DND-41 (cell line): ENCODE measurements at regions not wholly inside any gene's neighbourhood (a gene's known extent, or its start where the extent isn't known, plus 50 kb on each side); places are given as distances from the start of the nearest gene placed in this dataset.
A peak's percentile ranks its signal among the peaks of the same experiment; 100 is the strongest.

Experiments
- ATAC-seq: fragments of 200-7000 bp; cut with Tn5 transposase; 3 replicates; pipeline ENCODE4 v1.9.1; 2021; ENCODE audit warnings: low read depth; ENCODE audit not compliant: insufficient read depth
- DNase-seq: peaks from one replicate; pipeline ENCODE4 v3.0.0-alpha.2; 2020
- H2AFZ ChIP-seq: 2 replicates; pipeline ENCODE4 v1.6.0; 2012; ENCODE audit warnings: low read depth, low read length
- H3K27ac ChIP-seq: 2 replicates; pipeline ENCODE4 v1.5.1; 2012; ENCODE audit warnings: low read length, inconsistent platforms
- H3K27me3 ChIP-seq: fragments of 200-600 bp; sonication (generic); 2 replicates; pipeline ENCODE4 v1.6.0; 2012; ENCODE audit warnings: low read length, mild to moderate bottlenecking, inconsistent platforms; ENCODE audit not compliant: insufficient read depth, poor library complexity
- H3K36me3 ChIP-seq: 2 replicates; pipeline ENCODE4 v1.5.1; 2012; ENCODE audit warnings: low read length, inconsistent platforms; ENCODE audit not compliant: insufficient read depth
- H3K4me1 ChIP-seq: 2 replicates; pipeline ENCODE4 v1.5.1; 2012; ENCODE audit warnings: mild to moderate bottlenecking, low read length; ENCODE audit not compliant: insufficient read depth
- H3K4me2 ChIP-seq: 2 replicates; pipeline ENCODE4 v1.6.0; 2012; ENCODE audit warnings: mild to moderate bottlenecking, moderate library complexity, low read length, inconsistent platforms; ENCODE audit not compliant: insufficient read depth
- H3K4me3 ChIP-seq, 2 experiments: fragments of 200-600 bp in 1 of 2; shearing (Covaris generic) in 1 of 2; 2 replicates each; pipeline ENCODE4 v1.5.1; 2012 to 2016; ENCODE audit warnings: inconsistent platforms in 2 of 2, low read length in 2 of 2, mild to moderate bottlenecking in 2 of 2, low read depth in 1 of 2, moderate library complexity in 1 of 2
- H3K79me2 ChIP-seq: 2 replicates; pipeline ENCODE4 v1.6.0; 2012; ENCODE audit warnings: low read length, inconsistent platforms; ENCODE audit not compliant: insufficient read depth
- H3K9ac ChIP-seq: 2 replicates; pipeline ENCODE4 v1.6.0; 2012; ENCODE audit warnings: low read depth, mild to moderate bottlenecking, inconsistent platforms, low read length, moderate library complexity
- H3K9me3 ChIP-seq: 2 replicates; pipeline ENCODE4 v1.5.1; 2012; ENCODE audit warnings: low read length, moderate library complexity, mild to moderate bottlenecking, inconsistent platforms; ENCODE audit not compliant: insufficient read depth, severe bottlenecking
- H4K20me1 ChIP-seq: 2 replicates; pipeline ENCODE4 v1.6.0; 2012; ENCODE audit warnings: low read length; ENCODE audit not compliant: insufficient read depth
- CTCF ChIP-seq: IDR thresholded peaks from 2 replicates; pipeline ENCODE4 v1.5.1; 2012; ENCODE audit warnings: borderline replicate concordance, low read length, moderate library complexity, mild to moderate bottlenecking; ENCODE audit not compliant: poor library complexity, severe bottlenecking; ENCODE audit errors: extremely low read depth
- EZH2 ChIP-seq: IDR thresholded peaks from 3 replicates; pipeline ENCODE4 v1.6.1; 2012; ENCODE audit warnings: borderline replicate concordance, low read depth, mild to moderate bottlenecking, moderate library complexity, low read length, inconsistent platforms; ENCODE audit not compliant: severe bottlenecking

- Histone ChIP-seq H3K27me3 (no peaks in the 10 kb centered on the region), H2AFZ (no peak overlapping the region), H3K9me3 (no peaks in the 10 kb centered on the region), H3K4me3 (no peak overlapping the region), H3K4me1 (no peaks in the 10 kb centered on the region), H3K27ac (no peak overlapping the region), H3K4me2 (no peak overlapping the region), H3K79me2 (no peaks in the 10 kb centered on the region), H3K36me3 (no peaks in the 10 kb centered on the region), H3K9ac (no peak overlapping the region), H4K20me1 (no peaks in the 10 kb centered on the region)
- DNase-seq = no peak
- TF ChIP-seq CTCF (no peak), EZH2 (no peak)
- ATAC-seq = no peak
Measured at GRCh38 chr2:106030287-106031268, 163.5 kb downstream of the UXS1 start.

GRCh38 chr2:106028192-106028591 lies 165.9 kb downstream of the UXS1 start:
- Histone ChIP-seq H3K79me2 (no peaks in the 10 kb centered on the region), H3K27ac (no peak overlapping the region), H3K9me3 (no peaks in the 10 kb centered on the region), H3K27me3 (no peaks in the 10 kb centered on the region), H3K9ac (no peak overlapping the region), H4K20me1 (no peaks in the 10 kb centered on the region), H3K4me3 (no peak overlapping the region), H3K4me2 (no peak overlapping the region), H3K36me3 (no peaks in the 10 kb centered on the region), H2AFZ (no peak overlapping the region), H3K4me1 (no peaks in the 10 kb centered on the region)
- ATAC-seq (no peak), DNase-seq (no peak)
- TF ChIP-seq EZH2 (no peak), CTCF (no peak)

- H3K27ac ChIP-seq = no peak overlapping the region
- H3K79me2 ChIP-seq = no peaks in the 10 kb centered on the region
- ATAC-seq = peak; percentile 42; the same call in 1 of the 3 replicates
- no peaks in the 10 kb centered on the region for H4K20me1 ChIP-seq
- no peak overlapping the region for H3K9ac ChIP-seq
- H3K4me3 ChIP-seq = no peak overlapping the region
- H3K36me3 ChIP-seq = no peaks in the 10 kb centered on the region
- DNase-seq = no peak
- no peak overlapping the region for H3K4me2 ChIP-seq
- no peaks in the 10 kb centered on the region for H3K4me1 ChIP-seq
- H3K27me3 ChIP-seq = no peaks in the 10 kb centered on the region
- no peak overlapping the region for H2AFZ ChIP-seq
- TF ChIP-seq CTCF (no peak), EZH2 (no peak)
- no peaks in the 10 kb centered on the region for H3K9me3 ChIP-seq
Measured at GRCh38 chr2:106026271-106027190, 167.6 kb downstream of the UXS1 start.
